Endodermal cell (in vitro differentiated cells): ENCODE measurements at regions not wholly inside any gene's neighbourhood (a gene's known extent, or its start where the extent isn't known, plus 50 kb on each side); places are given as distances from the start of the nearest gene placed in this dataset.
A peak's percentile ranks its signal among the peaks of the same experiment; 100 is the strongest.

ENCODE experiments used
- DNase-seq: peaks from one replicate; pipeline ENCODE4 v3.0.0-alpha.2; 2017
- H3K27ac ChIP-seq: 2 replicates; pipeline ENCODE4 v1.5.1; 2013; ENCODE audit warnings: mild to moderate bottlenecking, low read depth, low read length, moderate library complexity
- H3K27me3 ChIP-seq: 2 replicates; pipeline ENCODE4 v1.6.1; 2013; ENCODE audit warnings: mild to moderate bottlenecking, low read length, moderate library complexity; ENCODE audit not compliant: insufficient read depth, control insufficient read depth, poor library complexity, severe bottlenecking
- H3K36me3 ChIP-seq: 2 replicates; pipeline ENCODE4 v1.7.0; 2013; ENCODE audit warnings: mild to moderate bottlenecking, low read length, moderate library complexity; ENCODE audit not compliant: control insufficient read depth, insufficient read depth
- H3K4me1 ChIP-seq: one replicate; pipeline ENCODE4 v1.7.0; 2013; ENCODE audit warnings: low read length; ENCODE audit not compliant: control insufficient read depth, insufficient read depth
- H3K4me3 ChIP-seq: 2 replicates; pipeline ENCODE4 v1.5.1; 2013; ENCODE audit warnings: mild to moderate bottlenecking, low read length, moderate library complexity
- H3K9ac ChIP-seq: 2 replicates; pipeline ENCODE4 v1.6.1; 2013; ENCODE audit warnings: mild to moderate bottlenecking, low read length, moderate library complexity; ENCODE audit not compliant: poor library complexity, severe bottlenecking; ENCODE audit errors: extremely low read depth
- H3K9me3 ChIP-seq: 2 replicates; pipeline ENCODE4 v1.6.1; 2013; ENCODE audit warnings: mild to moderate bottlenecking, low read length, moderate library complexity; ENCODE audit not compliant: control insufficient read depth
- H3K27ac Mint-ChIP-seq: 2 replicates; pipeline ENCODE4 v1.8.0; 2020; ENCODE audit warnings: mixed read lengths
- H3K27me3 Mint-ChIP-seq: 2 replicates; pipeline ENCODE4 v1.8.0; 2021; ENCODE audit warnings: mild to moderate bottlenecking, mixed read lengths; ENCODE audit not compliant: insufficient read depth
- H3K36me3 Mint-ChIP-seq: 2 replicates; pipeline ENCODE4 v1.8.0; 2020; ENCODE audit warnings: low read depth, mixed read lengths
- H3K4me1 Mint-ChIP-seq: 2 replicates; pipeline ENCODE4 v1.8.0; 2020; ENCODE audit warnings: mixed read lengths
- H3K4me3 Mint-ChIP-seq: 2 replicates; pipeline ENCODE4 v1.8.0; 2020; ENCODE audit warnings: mild to moderate bottlenecking, moderate library complexity, mixed read lengths
- H3K9me3 Mint-ChIP-seq: 2 replicates; pipeline ENCODE4 v1.8.0; 2020; ENCODE audit warnings: mild to moderate bottlenecking, mixed read lengths
- CTCF ChIP-seq: fragments of 200-600 bp; sonication (generic); conservative IDR thresholded peaks from 2 replicates; pipeline ENCODE4 v1.5.0; 2021; ENCODE audit warnings: antibody characterized with exemption, mild to moderate bottlenecking
- WGBS, 2 experiments: methylation state at CpG; one replicate each; pipeline versions ENCODE4 v1.1.5 to v1.1.7; 2013; ENCODE audit warnings: missing lambda C conversion rate in 2 of 2, mixed read lengths in 1 of 2; ENCODE audit not compliant: insufficient coverage in 1 of 2, insufficient read length in 1 of 2; 5-methylcytosine and 5-hydroxymethylcytosine counted together

GRCh38 chr6:170007468-170008293 lies 256.3 kb downstream of the ERMARD start:
- H3K27ac ChIP-seq: peak overlapping the region; percentile 85
- Mint-ChIP-seq H3K36me3 (peaks cover 14% of the 10 kb centered on the region), H3K4me1 (peaks cover 37% of the 10 kb centered on the region), H3K27me3 (no peaks in the 10 kb centered on the region), H3K4me3 (peak overlapping the region; percentile 47), H3K9me3 (peaks cover 36% of the 10 kb centered on the region), H3K27ac (peak overlapping the region; percentile 95)
- no peaks in the 10 kb centered on the region for H3K27me3 ChIP-seq
- peaks cover 34% of the 10 kb centered on the region for H3K9me3 ChIP-seq
- H3K4me3 ChIP-seq: no peak overlapping the region
- peak; percentile 60 for DNase-seq
- H3K9ac ChIP-seq: no peak overlapping the region
- H3K4me1 ChIP-seq: peaks cover 12% of the 10 kb centered on the region
- WGBS, 2 experiments: 42 to 61% methylated on average over 10 to 17 of the region's 17 CpGs
- TF ChIP-seq CTCF: no peak
- no peaks in the 10 kb centered on the region for H3K36me3 ChIP-seq

- Histone ChIP-seq H3K36me3 (no peaks in the 10 kb centered on the region), H3K4me3 (no peak overlapping the region)
- H3K4me1 Mint-ChIP-seq: peaks cover 37% of the 10 kb centered on the region
These were observed 255.6 kb downstream of the ERMARD start for GRCh38 chr6:170006900-170007467.

More at GRCh38 chr6:170006900-170007467, 255.6 kb downstream of the ERMARD start:
- H3K36me3 Mint-ChIP-seq: peaks cover 19% of the 10 kb centered on the region
- H3K27ac ChIP-seq: peak overlapping the region; percentile 85
- no peak overlapping the region for H3K9ac ChIP-seq
- H3K9me3 Mint-ChIP-seq: peaks cover 43% of the 10 kb centered on the region
- no peaks in the 10 kb centered on the region for H3K27me3 ChIP-seq
- peaks cover 38% of the 10 kb centered on the region for H3K9me3 ChIP-seq
- peaks cover 12% of the 10 kb centered on the region for H3K4me1 ChIP-seq
- peak; percentile 96 for DNase-seq
- TF ChIP-seq CTCF: peak; percentile 25
- H3K4me3 Mint-ChIP-seq: peak overlapping the region; percentile 47
- no peaks in the 10 kb centered on the region for H3K27me3 Mint-ChIP-seq
- peak overlapping the region; percentile 95 for H3K27ac Mint-ChIP-seq
- 7 to 13% methylated on average over 16 to 19 of the region's 19 CpGs for WGBS, 2 experiments
